Keratinocyte (primary cell): ENCODE measurements at regions not wholly inside any gene's neighbourhood (a gene's known extent, or its start where the extent isn't known, plus 50 kb on each side); places are given as distances from the start of the nearest gene placed in this dataset.

Source experiments
- CTCF ChIP-seq, 3 experiments: IDR thresholded peaks in 1 of 3; conservative IDR thresholded peaks in 1 of 3; optimal IDR thresholded peaks in 1 of 3; 2 replicates in 2 of 3; 3 replicates in 1 of 3; pipeline versions ENCODE3 to v1.5.1; 2011; ENCODE audit warnings: low read length in 3 of 3, mild to moderate bottlenecking in 3 of 3, moderate library complexity in 2 of 3, control low read depth in 1 of 3, inconsistent platforms in 1 of 3; ENCODE audit not compliant: insufficient read depth in 2 of 3; ENCODE audit errors: extremely low read depth in 1 of 3
- EZH2 ChIP-seq: IDR thresholded peaks from one replicate; pipeline ENCODE4 v1.6.1; 2012; ENCODE audit warnings: inconsistent platforms, mild to moderate bottlenecking, low read length, moderate library complexity

DNA sequence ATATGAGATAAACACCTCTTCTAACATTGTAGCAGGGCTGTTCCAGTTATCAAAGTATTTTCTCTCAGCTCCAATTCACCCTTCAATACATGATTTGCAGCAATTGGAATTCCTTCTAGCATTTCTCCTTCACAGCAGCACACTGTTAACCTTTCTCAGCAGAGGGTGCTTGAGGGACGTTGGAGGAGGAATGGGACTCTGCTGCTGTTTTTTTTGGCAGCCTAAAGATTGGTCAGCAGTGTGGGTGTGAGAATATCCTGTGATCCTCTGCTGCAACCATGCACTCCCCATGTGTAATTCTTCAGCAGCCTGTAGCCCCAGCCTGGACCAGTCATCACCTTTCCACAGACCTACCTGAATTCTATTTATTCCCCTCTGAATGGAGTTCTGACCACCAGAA is 1708.9 kb upstream of the CELF4 start:
- no peak for TF ChIP-seq CTCF (optimal IDR thresholded peaks at IDR 0.05 in 1 of 3, IDR thresholded peaks at IDR 0.05 in 1 of 3, conservative IDR thresholded peaks at IDR 0.05 in 1 of 3; ENCODE audit: extremely low read depth in 1 of 3, insufficient read depth in 2 of 3, low read length in 3 of 3)
- TF ChIP-seq EZH2: no peak
